BLaER1 (cell line): ENCODE measurements at regions not wholly inside any gene's neighbourhood (a gene's known extent, or its start where the extent isn't known, plus 50 kb on each side); places are given as distances from the start of the nearest gene placed in this dataset.
"Not testable (repeated sequence)": the region's sequence is repeated elsewhere in the genome, so short reads cannot be mapped to it uniquely, and the experiment has no call there.

Source experiments
- H3K27ac ChIP-seq: shearing (Covaris generic); formaldehyde crosslinking; 2 replicates; pipeline ENCODE4 v1.8.1; 2022
- H3K27me3 ChIP-seq: shearing (Covaris generic); formaldehyde crosslinking; 2 replicates; pipeline ENCODE4 v1.8.1; 2022
- H3K36me3 ChIP-seq: shearing (Covaris generic); formaldehyde crosslinking; 2 replicates; pipeline ENCODE4 v1.8.1; 2022
- H3K4me1 ChIP-seq: shearing (Covaris generic); formaldehyde crosslinking; 2 replicates; pipeline ENCODE4 v1.8.1; 2022
- H3K4me2 ChIP-seq: shearing (Covaris generic); formaldehyde crosslinking; 2 replicates; pipeline ENCODE4 v1.8.1; 2022
- H3K4me3 ChIP-seq: shearing (Covaris generic); formaldehyde crosslinking; 2 replicates; pipeline ENCODE4 v1.8.1; 2022
- H3K9ac ChIP-seq: shearing (Covaris generic); formaldehyde crosslinking; 2 replicates; pipeline ENCODE4 v1.8.1; 2022
- H3K9me3 ChIP-seq: shearing (Covaris generic); formaldehyde crosslinking; 2 replicates; pipeline ENCODE4 v1.8.1; 2022
- H4K20me1 ChIP-seq: shearing (Covaris generic); formaldehyde crosslinking; 2 replicates; pipeline ENCODE4 v1.8.1; 2022
- Cebpa-rat ChIP-seq: shearing (Covaris generic); IDR thresholded peaks from 2 replicates; pipeline ENCODE4 v1.8.1; 2022

GRCh38 chr2:56040834-56041233, 117.3 kb upstream of the EFEMP1 start:
- H4K20me1 ChIP-seq, result no peaks in the 10 kb centered on the region
- H3K9me3 ChIP-seq, result no peaks in the 10 kb centered on the region
- H3K27ac ChIP-seq, result no peak overlapping the region
- H3K9ac ChIP-seq, result no peak overlapping the region
- no peak overlapping the region for H3K4me2 ChIP-seq
- no peaks in the 10 kb centered on the region for H3K36me3 ChIP-seq
- H3K4me1 ChIP-seq, result no peaks in the 10 kb centered on the region
- TF ChIP-seq Cebpa-rat, result no peak
- no peaks in the 10 kb centered on the region for H3K27me3 ChIP-seq
- no peak overlapping the region for H3K4me3 ChIP-seq

DNA sequence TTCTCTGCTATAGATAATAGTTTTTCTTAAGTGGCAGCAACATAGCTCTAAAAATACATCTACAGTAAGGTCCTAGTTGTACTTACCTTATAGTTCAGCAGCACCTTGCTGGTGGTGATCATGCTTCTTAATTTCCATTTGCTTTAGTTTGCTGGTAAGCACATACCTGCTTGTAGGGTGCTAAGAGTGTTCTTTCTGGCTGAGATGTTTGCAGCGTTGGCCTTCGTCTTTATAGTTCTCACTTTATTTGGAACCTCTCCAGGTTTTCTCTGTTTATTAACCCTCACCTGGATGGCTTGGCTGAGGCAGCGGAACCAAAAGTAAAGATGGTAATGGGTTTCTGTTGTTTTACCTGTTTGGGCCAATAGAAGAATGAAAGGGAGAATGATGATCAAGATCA, 123.6 kb upstream of the EFEMP1 start:
- Histone ChIP-seq H3K36me3 (no peaks in the 10 kb centered on the region), H3K27me3 (no peaks in the 10 kb centered on the region), H3K9me3 (no peaks in the 10 kb centered on the region), H3K27ac (no peak overlapping the region), H3K4me3 (no peak overlapping the region), H3K4me1 (no peaks in the 10 kb centered on the region), H3K4me2 (no peak overlapping the region), H4K20me1 (no peaks in the 10 kb centered on the region), H3K9ac (no peak overlapping the region)
- TF ChIP-seq Cebpa-rat, result no peak

GRCh38 chr2:56049233-56049845, 125.8 kb upstream of the EFEMP1 start:
- H3K4me1 ChIP-seq, result no peaks in the 10 kb centered on the region
- no peaks in the 10 kb centered on the region for H4K20me1 ChIP-seq
- H3K4me2 ChIP-seq, result no peak overlapping the region
- no peak overlapping the region for H3K27ac ChIP-seq
- no peaks in the 10 kb centered on the region for H3K27me3 ChIP-seq
- no peak for TF ChIP-seq Cebpa-rat
- H3K4me3 ChIP-seq, result no peak overlapping the region
- no peaks in the 10 kb centered on the region for H3K9me3 ChIP-seq
- H3K36me3 ChIP-seq, result no peaks in the 10 kb centered on the region
- H3K9ac ChIP-seq, result no peak overlapping the region

- no peaks in the 10 kb centered on the region for H4K20me1 ChIP-seq
- H3K36me3 ChIP-seq, result no peaks in the 10 kb centered on the region
- no peaks in the 10 kb centered on the region for H3K27me3 ChIP-seq
- H3K4me2 ChIP-seq, result no peak overlapping the region
- H3K27ac ChIP-seq, result no peak overlapping the region
- no peak for TF ChIP-seq Cebpa-rat
- H3K9ac ChIP-seq, result no peak overlapping the region
- peaks cover 10% of the 10 kb centered on the region for H3K9me3 ChIP-seq
- no peak overlapping the region for H3K4me3 ChIP-seq
- H3K4me1 ChIP-seq, result no peaks in the 10 kb centered on the region
These were observed 130.1 kb upstream of the EFEMP1 start for GRCh38 chr2:56053679-56054078.

DNA sequence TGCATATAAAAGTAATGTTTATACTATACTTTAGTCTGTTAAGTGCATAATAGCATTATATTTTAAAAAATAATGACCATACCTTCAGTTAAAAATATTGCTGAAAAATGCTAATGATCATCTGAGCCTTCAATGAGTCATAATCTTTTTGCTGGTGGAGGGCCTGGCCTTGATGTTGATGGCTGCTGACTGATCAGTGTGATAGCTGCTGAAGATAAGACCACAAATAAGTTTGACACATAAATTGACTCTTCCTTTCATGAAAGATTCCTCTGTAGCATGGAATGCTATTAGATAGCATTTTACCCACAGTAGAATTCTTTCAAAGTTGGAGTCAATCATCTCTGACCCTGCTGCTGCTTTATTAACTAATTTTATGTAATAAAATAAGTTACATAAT, 128.4 kb upstream of the CCDC85A start:
- no peaks in the 10 kb centered on the region for H4K20me1 ChIP-seq
- TF ChIP-seq Cebpa-rat, result no peak
- H3K4me3 ChIP-seq, result no peak overlapping the region
- no peak overlapping the region for H3K9ac ChIP-seq
- no peaks in the 10 kb centered on the region for H3K27me3 ChIP-seq
- H3K9me3 ChIP-seq, result peaks cover 23% of the 10 kb centered on the region
- H3K4me1 ChIP-seq, result no peaks in the 10 kb centered on the region
- H3K27ac ChIP-seq, result no peak overlapping the region
- no peaks in the 10 kb centered on the region for H3K36me3 ChIP-seq
- H3K4me2 ChIP-seq, result no peak overlapping the region

DNA sequence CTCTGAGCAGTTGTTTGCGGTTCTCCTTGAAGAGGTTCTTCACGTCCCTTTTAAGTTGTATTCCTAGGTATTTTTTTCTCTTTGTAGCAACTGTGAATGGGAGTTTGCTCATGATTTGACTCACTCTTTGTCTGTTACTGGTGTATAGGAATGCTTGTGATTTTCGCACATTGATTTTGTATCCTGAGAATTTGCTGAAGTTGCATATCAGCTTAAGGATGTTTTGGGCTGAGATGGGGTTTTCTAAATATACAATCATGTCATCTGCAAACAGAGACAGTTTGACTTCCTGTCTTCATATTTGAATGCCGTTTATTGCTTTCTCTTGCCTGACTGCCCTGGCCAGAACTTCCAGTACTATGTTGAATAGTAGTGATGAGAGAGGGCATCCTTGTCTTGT, 122.5 kb upstream of the CCDC85A start:
- not testable (repeated sequence) for H4K20me1 ChIP-seq, H3K27ac ChIP-seq, H3K27me3 ChIP-seq, H3K4me3 ChIP-seq, H3K9ac ChIP-seq, H3K4me2 ChIP-seq, H3K4me1 ChIP-seq, H3K36me3 ChIP-seq
- H3K9me3 ChIP-seq, result peaks cover 31% of the 10 kb centered on the region

- TF ChIP-seq Cebpa-rat, result no peak
- H3K9ac ChIP-seq, result no peak overlapping the region
- no peaks in the 10 kb centered on the region for H3K4me1 ChIP-seq
- no peak overlapping the region for H3K4me2 ChIP-seq
- peaks cover 6% of the 10 kb centered on the region; the same call in 1 of the 2 replicates for H3K9me3 ChIP-seq
- H3K36me3 ChIP-seq, result no peaks in the 10 kb centered on the region
- H3K27ac ChIP-seq, result no peak overlapping the region
- H4K20me1 ChIP-seq, result no peaks in the 10 kb centered on the region
- H3K27me3 ChIP-seq, result no peaks in the 10 kb centered on the region
- no peak overlapping the region for H3K4me3 ChIP-seq
These were observed 115.0 kb upstream of the CCDC85A start for GRCh38 chr2:56068746-56069145.

- Histone ChIP-seq H3K4me3 (no peak overlapping the region), H3K4me1 (no peaks in the 10 kb centered on the region), H3K9ac (no peak overlapping the region), H3K27me3 (no peaks in the 10 kb centered on the region), H3K4me2 (no peak overlapping the region), H3K9me3 (no peaks in the 10 kb centered on the region), H3K36me3 (no peaks in the 10 kb centered on the region), H3K27ac (no peak overlapping the region), H4K20me1 (no peaks in the 10 kb centered on the region)
- TF ChIP-seq Cebpa-rat, result no peak
These were observed 106.4 kb upstream of the CCDC85A start for GRCh38 chr2:56077359-56077915.

- H3K27me3 ChIP-seq, result no peaks in the 10 kb centered on the region
- H3K27ac ChIP-seq, result no peak overlapping the region
- no peak overlapping the region for H3K4me2 ChIP-seq
- no peak overlapping the region for H3K4me3 ChIP-seq
- no peaks in the 10 kb centered on the region for H3K9me3 ChIP-seq
- H3K36me3 ChIP-seq, result no peaks in the 10 kb centered on the region
- no peak overlapping the region for H3K9ac ChIP-seq
- H3K4me1 ChIP-seq, result peaks cover 2% of the 10 kb centered on the region; the same call in 1 of the 2 replicates
- H4K20me1 ChIP-seq, result no peaks in the 10 kb centered on the region
- TF ChIP-seq Cebpa-rat, result no peak
These were observed 101.1 kb upstream of the CCDC85A start for GRCh38 chr2:56082665-56083064.

GRCh38 chr2:56084111-56084901, 99.5 kb upstream of the CCDC85A start:
- Histone ChIP-seq H3K9me3 (no peaks in the 10 kb centered on the region), H4K20me1 (no peaks in the 10 kb centered on the region), H3K36me3 (no peaks in the 10 kb centered on the region), H3K9ac (no peak overlapping the region), H3K27ac (no peak overlapping the region), H3K4me1 (peaks cover 5% of the 10 kb centered on the region; the same call in 1 of the 2 replicates), H3K27me3 (no peaks in the 10 kb centered on the region), H3K4me3 (no peak overlapping the region), H3K4me2 (no peak overlapping the region)
- no peak for TF ChIP-seq Cebpa-rat
